COLO668 (cell line): ENCODE measurements at regions not wholly inside any gene's neighbourhood (a gene's known extent, or its start where the extent isn't known, plus 50 kb on each side); places are given as distances from the start of the nearest gene placed in this dataset.
A peak's percentile ranks its signal among the peaks of the same experiment; 100 is the strongest.
"Not testable (repeated sequence)": the region's sequence is repeated elsewhere in the genome, so short reads cannot be mapped to it uniquely, and the experiment has no call there.

Experiments
- DNase-seq: peaks from one replicate; lab custom pipeline; 2025; ENCODE audit not compliant: unreplicated experiment; lab: John Stamatoyannopoulos, UW

- no peak for DNase-seq
Measured at GRCh38 chr4:106530024-106530361, 161.4 kb upstream of the GIMD1 start.

GRCh38 chr4:106529348-106530023 lies 160.9 kb upstream of the GIMD1 start:
- no peak for DNase-seq

- DNase-seq: no peak
Measured at GRCh38 chr4:106527316-106527715, 158.7 kb upstream of the GIMD1 start.

GRCh38 chr4:106525425-106525824 lies 156.8 kb upstream of the GIMD1 start:
- DNase-seq: not testable (repeated sequence)

GRCh38 chr4:106524772-106525171 lies 156.2 kb upstream of the GIMD1 start:
- DNase-seq: not testable (repeated sequence)

- no peak for DNase-seq
Measured at GRCh38 chr4:106522839-106523238, 154.3 kb upstream of the GIMD1 start.

GRCh38 chr4:106512706-106513105 lies 144.1 kb upstream of the GIMD1 start:
- no peak for DNase-seq

- no peak for DNase-seq
Measured at GRCh38 chr4:106507440-106507839, 138.9 kb upstream of the GIMD1 start.

GRCh38 chr4:106503116-106504050 lies 134.8 kb upstream of the GIMD1 start:
- DNase-seq: no peak

- DNase-seq: peak; percentile 70
Measured at GRCh38 chr4:106502106-106502699, 133.6 kb upstream of the GIMD1 start.

- no peak for DNase-seq
Measured at GRCh38 chr4:106497271-106497670, 128.7 kb upstream of the GIMD1 start.

- no peak for DNase-seq
Measured at GRCh38 chr4:106496061-106496460, 127.5 kb upstream of the GIMD1 start.

- no peak for DNase-seq
Measured at GRCh38 chr4:106495476-106495875, 126.9 kb upstream of the GIMD1 start.

- DNase-seq: no peak
Measured at GRCh38 chr4:106494066-106494465, 125.5 kb upstream of the GIMD1 start.

GRCh38 chr4:106493086-106493485 lies 124.5 kb upstream of the GIMD1 start:
- no peak for DNase-seq

- DNase-seq: no peak
Measured at GRCh38 chr4:106486533-106486932, 118.0 kb upstream of the GIMD1 start.

- no peak for DNase-seq
Measured at GRCh38 chr4:106481801-106482200, 113.2 kb upstream of the GIMD1 start.

- peak; percentile 66 for DNase-seq
Measured at GRCh38 chr4:106478152-106478551, 109.6 kb upstream of the GIMD1 start.

GRCh38 chr4:106476741-106477140 lies 108.2 kb upstream of the GIMD1 start:
- DNase-seq: no peak

- DNase-seq: no peak
Measured at GRCh38 chr4:106473515-106473914, 104.9 kb upstream of the GIMD1 start.

- no peak for DNase-seq
Measured at GRCh38 chr4:106471151-106471550, 102.6 kb upstream of the GIMD1 start.

- DNase-seq: no peak
Measured at GRCh38 chr4:106463622-106464021, 95.0 kb upstream of the GIMD1 start.
